A204.1 (cell line): ENCODE measurements at regions not wholly inside any gene's neighbourhood (a gene's known extent, or its start where the extent isn't known, plus 50 kb on each side); places are given as distances from the start of the nearest gene placed in this dataset.

ENCODE experiments used
- FAIRE-seq: peaks from 2 replicates; lab custom pipeline; 2012; peaks lifted over from hg19 to GRCh38; lab: Jason Lieb, UNC

GRCh38 chr3:1955170-1955569 lies 143.5 kb upstream of the CNTN4 start:
- FAIRE-seq: no peak

DNA sequence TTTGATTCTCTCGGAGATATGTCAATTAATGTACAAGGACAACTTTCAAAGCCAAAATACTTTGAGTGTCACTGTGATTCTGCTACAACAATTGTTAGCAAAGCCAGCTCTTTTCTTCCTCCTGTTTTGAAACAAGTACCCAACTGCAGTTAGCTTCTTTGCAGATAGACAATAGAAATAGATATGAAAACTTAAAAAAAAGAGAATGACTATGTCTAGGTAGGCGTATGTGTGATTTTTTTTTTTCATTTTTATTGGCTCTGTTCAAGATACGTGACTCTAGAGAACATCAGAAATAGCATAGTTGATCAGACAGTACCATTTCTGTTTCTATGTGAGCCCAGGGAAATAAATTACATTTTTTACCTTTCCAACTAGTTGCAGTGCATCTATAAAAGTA lies 142.9 kb upstream of the CNTN4 start:
- FAIRE-seq: no peak

GRCh38 chr3:1960506-1960905 lies 138.2 kb upstream of the CNTN4 start:
- no peak for FAIRE-seq

GRCh38 chr3:1962396-1963088 lies 136.1 kb upstream of the CNTN4 start:
- no peak for FAIRE-seq

GRCh38 chr3:1963896-1964295 lies 134.8 kb upstream of the CNTN4 start:
- no peak for FAIRE-seq

DNA sequence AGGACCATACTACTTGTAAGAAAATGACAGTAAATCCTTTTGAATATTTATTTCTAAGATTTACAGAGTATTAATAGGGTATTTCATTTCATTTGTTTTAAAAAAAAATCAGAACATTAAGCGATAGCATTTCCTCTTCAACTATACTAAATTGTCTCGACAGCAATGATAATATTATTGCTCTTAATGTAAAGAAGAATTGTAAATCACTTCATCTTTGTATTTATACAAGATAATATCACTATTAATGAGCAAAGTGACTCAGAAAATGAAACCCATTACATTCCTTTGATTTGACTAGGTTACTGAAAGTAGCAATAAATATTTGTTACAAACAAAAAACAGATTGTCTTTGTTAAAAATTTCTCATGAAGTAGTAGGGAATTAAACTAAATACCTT lies 131.1 kb upstream of the CNTN4 start:
- FAIRE-seq: no peak

DNA sequence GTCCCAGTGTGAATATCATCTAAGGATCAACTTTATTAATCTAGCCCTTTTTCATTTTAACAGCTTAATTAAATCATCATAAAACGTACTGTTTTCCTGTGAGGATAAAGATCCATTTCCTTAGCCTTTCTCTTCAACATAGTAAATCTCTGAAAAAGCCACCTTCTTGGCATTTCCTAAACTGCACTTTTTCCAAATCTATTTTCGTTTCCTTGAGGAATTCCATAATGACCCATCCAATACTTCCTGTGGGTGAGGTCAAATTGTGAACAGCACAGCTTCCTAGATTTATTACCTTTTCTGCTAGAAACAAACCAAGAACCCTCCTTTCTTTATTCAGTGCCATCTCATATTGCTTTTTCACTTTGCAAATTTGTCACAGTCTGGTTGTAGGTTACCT lies 129.4 kb upstream of the CNTN4 start:
- FAIRE-seq: no peak

DNA sequence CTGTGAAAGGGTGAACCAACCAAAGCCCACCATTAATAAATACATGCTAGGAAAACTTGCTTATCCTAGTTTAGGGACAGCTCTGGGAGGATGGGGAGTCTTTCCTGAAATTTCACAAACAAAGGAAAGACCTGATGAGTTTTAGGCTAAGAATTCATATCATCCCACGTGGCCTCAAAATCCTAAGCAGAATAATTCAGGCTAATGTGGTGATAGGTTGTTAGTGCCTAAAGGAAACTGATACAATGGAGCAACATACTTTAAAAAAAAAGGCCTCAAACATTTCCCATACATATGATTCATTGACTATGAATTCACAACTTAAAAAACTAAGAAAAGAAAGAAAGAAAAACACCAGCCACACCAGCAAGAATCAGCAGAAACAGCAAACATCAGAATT lies 126.9 kb upstream of the CNTN4 start:
- no peak for FAIRE-seq

DNA sequence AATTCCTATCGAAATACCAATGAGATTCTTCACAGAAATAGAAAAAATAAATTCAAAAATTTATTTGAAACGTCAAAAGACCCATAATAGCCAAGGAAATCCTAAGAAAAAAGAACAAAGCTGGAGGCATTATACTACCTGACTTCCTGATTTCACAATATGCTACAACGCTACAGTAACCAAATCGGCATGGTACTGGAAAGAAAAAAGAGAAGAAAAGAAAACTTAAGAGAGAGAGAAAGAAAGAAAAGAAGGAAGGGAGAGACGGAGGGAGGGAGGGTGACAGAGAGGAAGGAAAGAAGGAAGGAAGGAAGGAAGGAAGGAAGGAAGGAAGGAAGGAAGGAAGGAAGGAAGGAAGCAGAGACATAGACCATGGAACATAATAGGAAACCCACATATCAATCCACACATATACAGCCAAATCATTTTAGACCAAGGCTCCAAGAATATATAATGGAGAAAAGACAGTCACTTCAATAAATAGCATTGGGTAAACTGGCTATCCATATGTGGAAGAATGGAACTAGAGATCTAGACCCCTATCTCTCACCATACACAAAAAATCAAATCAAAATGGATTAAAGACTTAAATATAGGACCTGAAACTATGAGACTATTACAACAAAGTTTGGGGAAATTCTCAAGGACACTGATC lies 118.6 kb upstream of the CNTN4 start:
- FAIRE-seq: no peak

DNA sequence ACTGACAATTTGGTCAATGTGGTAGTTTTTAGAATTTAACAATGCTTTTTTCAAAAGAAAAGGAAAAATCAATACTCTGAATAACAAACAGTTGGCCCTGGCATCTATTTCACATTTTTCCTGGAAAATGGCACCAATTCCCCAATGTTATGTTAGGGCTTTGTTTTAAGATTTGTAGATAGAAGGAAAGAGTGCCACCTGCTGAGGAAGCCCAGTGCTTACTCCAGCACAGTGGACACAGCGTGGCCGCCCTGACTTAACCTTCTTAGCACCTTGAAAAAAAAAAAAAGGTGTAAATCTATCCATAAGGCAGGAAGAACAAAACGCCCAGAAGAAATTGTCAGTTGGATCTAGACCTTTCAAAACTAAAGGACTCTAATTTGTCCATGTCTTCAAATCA lies 110.7 kb upstream of the CNTN4 start:
- no peak for FAIRE-seq

DNA sequence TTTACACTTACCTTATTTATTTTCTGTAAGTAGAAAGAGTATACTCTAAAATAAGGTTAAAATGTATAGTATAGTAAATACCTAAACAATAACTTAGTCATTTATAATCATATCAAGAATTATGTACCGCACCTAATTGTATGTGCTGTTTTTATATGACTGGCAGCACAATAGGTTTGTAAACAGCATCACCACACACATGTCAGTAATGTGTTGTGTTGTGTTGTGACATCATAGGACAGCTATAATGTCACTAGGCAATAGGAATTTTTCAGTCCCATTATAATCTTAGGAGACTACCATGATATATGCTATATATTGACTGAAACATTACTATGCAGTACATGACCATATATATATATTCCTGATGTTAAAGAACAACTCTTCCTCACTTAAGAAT lies 99.9 kb upstream of the CNTN4 start:
- no peak for FAIRE-seq

GRCh38 chr3:2001306-2002108 lies 97.2 kb upstream of the CNTN4 start:
- FAIRE-seq: no peak

DNA sequence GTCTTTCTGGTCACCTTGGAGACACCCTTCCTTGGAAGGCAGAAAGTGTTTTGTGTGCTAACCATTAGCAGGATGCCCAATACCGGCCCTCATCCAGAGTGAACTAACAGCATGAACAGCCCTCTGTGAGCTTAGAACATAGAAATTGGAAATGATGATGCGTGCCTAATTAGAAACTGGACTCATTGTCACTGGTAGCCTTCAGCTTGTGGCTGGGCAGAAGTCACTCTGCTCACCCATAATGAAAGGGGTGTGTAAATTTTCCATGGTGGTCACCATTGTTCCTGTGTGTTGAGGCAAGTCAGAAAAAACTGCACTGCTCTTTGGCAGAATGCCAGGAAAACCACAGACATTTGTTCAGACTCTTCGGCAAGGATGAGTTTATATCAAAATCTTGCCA lies 74.7 kb upstream of the CNTN4 start:
- FAIRE-seq: no peak

DNA sequence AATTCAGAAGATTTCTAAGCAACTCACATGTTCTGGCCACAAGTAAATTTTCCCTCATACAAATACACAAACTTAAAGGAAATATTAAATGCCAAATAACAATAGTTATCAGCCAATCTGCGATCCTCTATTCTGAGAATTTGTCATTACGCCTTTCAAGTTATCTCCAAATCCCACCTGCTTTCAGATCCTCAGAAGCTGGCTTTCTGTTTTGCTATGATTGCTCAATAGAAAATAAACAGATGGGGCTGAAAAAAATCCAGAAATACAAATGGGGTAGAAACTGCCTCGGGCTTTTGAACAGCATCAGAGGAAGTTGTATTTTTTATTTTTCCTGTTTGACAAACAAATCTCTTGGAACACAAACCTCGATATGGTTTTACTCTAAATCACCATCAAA lies 74.0 kb upstream of the CNTN4 start:
- FAIRE-seq: no peak

DNA sequence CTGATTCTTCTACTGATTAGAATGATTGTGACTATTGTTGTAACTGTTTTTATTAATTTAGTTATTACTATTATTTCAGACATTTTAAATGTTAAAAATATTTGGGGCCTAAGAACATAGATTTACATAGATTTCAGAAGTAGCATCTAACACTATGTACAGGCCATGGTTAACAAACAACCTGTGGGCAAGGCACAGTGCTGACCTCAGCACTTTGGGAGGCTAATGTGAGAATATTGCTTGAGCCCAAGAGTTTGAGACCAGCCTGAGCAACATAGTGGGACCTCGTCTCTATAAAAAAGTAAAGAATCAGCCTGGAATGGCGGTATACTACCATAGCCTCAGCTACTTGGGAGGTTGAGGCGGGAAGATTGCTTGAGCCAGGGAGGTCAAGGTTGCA lies 69.1 kb upstream of the CNTN4 start:
- no peak for FAIRE-seq

DNA sequence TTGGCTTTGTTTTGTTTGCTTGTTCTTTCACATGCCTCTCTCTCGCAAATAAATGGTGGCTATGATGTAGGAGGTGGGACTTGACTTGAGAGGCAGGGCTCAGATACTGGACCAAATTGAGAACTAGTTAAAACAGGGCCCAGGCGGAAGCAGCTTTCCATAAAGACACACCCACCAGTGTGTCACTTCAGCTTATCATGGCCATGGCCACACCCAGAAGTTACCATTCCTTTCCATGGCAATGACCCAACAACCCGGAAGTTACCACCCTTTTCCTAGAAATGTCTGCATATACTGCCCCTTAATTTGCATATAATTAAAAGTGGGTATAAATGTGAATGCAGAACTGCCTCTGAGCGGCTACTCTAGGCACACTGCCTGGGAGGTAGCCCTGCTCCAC lies 62.6 kb upstream of the CNTN4 start:
- FAIRE-seq: no peak

- FAIRE-seq: no peak
These were observed 56.7 kb upstream of the CNTN4 start for GRCh38 chr3:2041931-2042330.
